Progenitor cell of endocrine pancreas (in vitro differentiated cells): ENCODE measurements at regions not wholly inside any gene's neighbourhood (a gene's known extent, or its start where the extent isn't known, plus 50 kb on each side); places are given as distances from the start of the nearest gene placed in this dataset.

ENCODE experiments used
- DNase-seq: peaks from one replicate; pipeline ENCODE4 v3.0.0; 2021; ENCODE audit warnings: low spot score; ENCODE audit not compliant: unreplicated experiment
- H3K27ac Mint-ChIP-seq: 2 replicates; pipeline ENCODE4 v1.8.0; 2021; ENCODE audit warnings: mild to moderate bottlenecking, moderate library complexity, mixed read lengths
- H3K27me3 Mint-ChIP-seq: 2 replicates; pipeline ENCODE4 v1.8.0; 2021; ENCODE audit warnings: mixed read lengths
- H3K36me3 Mint-ChIP-seq: 2 replicates; pipeline ENCODE4 v1.8.0; 2022; ENCODE audit warnings: mixed read lengths; ENCODE audit not compliant: insufficient read depth
- H3K4me1 Mint-ChIP-seq: 2 replicates; pipeline ENCODE4 v1.8.0; 2021; ENCODE audit warnings: low read depth, mixed read lengths
- H3K4me3 Mint-ChIP-seq: 2 replicates; pipeline ENCODE4 v1.8.0; 2021; ENCODE audit warnings: low read depth, mild to moderate bottlenecking, moderate library complexity, mixed read lengths
- H3K9me3 Mint-ChIP-seq: 2 replicates; pipeline ENCODE4 v1.8.0; 2021; ENCODE audit warnings: low read depth, mixed read lengths
- TF ChIP-seq, protein P1 (sequence below): fragments of 200-600 bp; sonication (generic); IDR thresholded peaks from one replicate; pipeline ENCODE4 v1.5.0; 2021; ENCODE audit warnings: antibody characterized with exemption, mild to moderate bottlenecking; ENCODE audit not compliant: unreplicated experiment

GRCh38 chr4:74613266-74613665 lies 168.3 kb downstream of the AREG start:
- H3K27ac Mint-ChIP-seq: no peak overlapping the region
- H3K4me1 Mint-ChIP-seq: peaks cover 3% of the 10 kb centered on the region
- H3K27me3 Mint-ChIP-seq: peaks cover 3% of the 10 kb centered on the region
- TF ChIP-seq, protein P1, sequence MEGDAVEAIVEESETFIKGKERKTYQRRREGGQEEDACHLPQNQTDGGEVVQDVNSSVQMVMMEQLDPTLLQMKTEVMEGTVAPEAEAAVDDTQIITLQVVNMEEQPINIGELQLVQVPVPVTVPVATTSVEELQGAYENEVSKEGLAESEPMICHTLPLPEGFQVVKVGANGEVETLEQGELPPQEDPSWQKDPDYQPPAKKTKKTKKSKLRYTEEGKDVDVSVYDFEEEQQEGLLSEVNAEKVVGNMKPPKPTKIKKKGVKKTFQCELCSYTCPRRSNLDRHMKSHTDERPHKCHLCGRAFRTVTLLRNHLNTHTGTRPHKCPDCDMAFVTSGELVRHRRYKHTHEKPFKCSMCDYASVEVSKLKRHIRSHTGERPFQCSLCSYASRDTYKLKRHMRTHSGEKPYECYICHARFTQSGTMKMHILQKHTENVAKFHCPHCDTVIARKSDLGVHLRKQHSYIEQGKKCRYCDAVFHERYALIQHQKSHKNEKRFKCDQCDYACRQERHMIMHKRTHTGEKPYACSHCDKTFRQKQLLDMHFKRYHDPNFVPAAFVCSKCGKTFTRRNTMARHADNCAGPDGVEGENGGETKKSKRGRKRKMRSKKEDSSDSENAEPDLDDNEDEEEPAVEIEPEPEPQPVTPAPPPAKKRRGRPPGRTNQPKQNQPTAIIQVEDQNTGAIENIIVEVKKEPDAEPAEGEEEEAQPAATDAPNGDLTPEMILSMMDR: no peak
- H3K4me3 Mint-ChIP-seq: no peak overlapping the region
- DNase-seq: no peak
- H3K9me3 Mint-ChIP-seq: peaks cover 11% of the 10 kb centered on the region
- H3K36me3 Mint-ChIP-seq: no peaks in the 10 kb centered on the region

DNA sequence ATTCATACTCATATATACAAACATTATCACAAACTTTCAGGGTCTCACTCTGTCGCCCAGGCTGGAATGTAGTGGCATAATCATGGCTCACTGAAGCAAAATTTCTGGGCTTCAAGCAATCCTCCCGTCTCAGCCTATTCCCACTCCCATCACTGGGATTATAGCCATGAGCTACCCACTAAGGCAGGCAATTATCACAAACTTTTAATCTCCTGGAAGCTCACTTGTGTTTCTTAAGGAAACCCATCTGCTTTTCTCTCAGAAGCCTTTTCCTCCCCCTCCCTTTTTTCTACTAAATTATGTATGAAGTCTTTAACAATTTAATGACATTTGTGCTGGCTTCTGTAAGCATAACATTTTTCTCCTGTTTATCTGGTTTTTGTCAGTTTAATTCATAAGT lies 170.5 kb downstream of the AREG start:
- H3K36me3 Mint-ChIP-seq: no peaks in the 10 kb centered on the region
- no peak overlapping the region for H3K27ac Mint-ChIP-seq
- H3K4me3 Mint-ChIP-seq: no peak overlapping the region
- H3K27me3 Mint-ChIP-seq: peaks cover 3% of the 10 kb centered on the region
- H3K9me3 Mint-ChIP-seq: peaks cover 8% of the 10 kb centered on the region
- no peaks in the 10 kb centered on the region for H3K4me1 Mint-ChIP-seq
- DNase-seq: no peak
- TF ChIP-seq, protein P1: no peak

- Mint-ChIP-seq H3K27ac (no peak overlapping the region), H3K9me3 (peaks cover 8% of the 10 kb centered on the region), H3K27me3 (peaks cover 3% of the 10 kb centered on the region), H3K4me1 (no peaks in the 10 kb centered on the region), H3K36me3 (no peaks in the 10 kb centered on the region), H3K4me3 (no peak overlapping the region)
- TF ChIP-seq, protein P1: no peak
- no peak for DNase-seq
These were observed 173.2 kb downstream of the AREG start for GRCh38 chr4:74618166-74618565.

- H3K4me1 Mint-ChIP-seq: no peaks in the 10 kb centered on the region
- peaks cover 3% of the 10 kb centered on the region for H3K27me3 Mint-ChIP-seq
- TF ChIP-seq, protein P1: no peak
- H3K36me3 Mint-ChIP-seq: no peaks in the 10 kb centered on the region
- peaks cover 8% of the 10 kb centered on the region for H3K9me3 Mint-ChIP-seq
- no peak overlapping the region for H3K4me3 Mint-ChIP-seq
- DNase-seq: no peak
- no peak overlapping the region for H3K27ac Mint-ChIP-seq
These were observed 173.7 kb downstream of the AREG start for GRCh38 chr4:74618659-74619058.

GRCh38 chr4:74619931-74620702 lies 174.2 kb downstream of the BTC start:
- DNase-seq: no peak
- H3K4me1 Mint-ChIP-seq: no peaks in the 10 kb centered on the region
- no peak overlapping the region for H3K4me3 Mint-ChIP-seq
- TF ChIP-seq, protein P1: no peak
- H3K27me3 Mint-ChIP-seq: peaks cover 3% of the 10 kb centered on the region
- peaks cover 8% of the 10 kb centered on the region for H3K9me3 Mint-ChIP-seq
- no peak overlapping the region for H3K27ac Mint-ChIP-seq
- H3K36me3 Mint-ChIP-seq: no peaks in the 10 kb centered on the region
